ENCODE measurements at regions not wholly inside any gene's neighbourhood (a gene's known extent, or its start where the extent isn't known, plus 50 kb on each side); places are given as distances from the start of the nearest gene placed in this dataset.

GRCh38 chr3:31173118-31173718, 278.8 kb upstream of the GADL1 start:
- TF ChIP-seq CTCF (IDR thresholded peaks at IDR 0.05) = no peak
- no peak for TF ChIP-seq POLR2A (IDR thresholded peaks at IDR 0.05)
